Endodermal cell (in vitro differentiated cells): ENCODE measurements at regions not wholly inside any gene's neighbourhood (a gene's known extent, or its start where the extent isn't known, plus 50 kb on each side); places are given as distances from the start of the nearest gene placed in this dataset.

Source experiments
- DNase-seq: peaks from one replicate; pipeline ENCODE4 v3.0.0-alpha.2; 2017
- H3K27ac ChIP-seq: 2 replicates; pipeline ENCODE4 v1.5.1; 2013; ENCODE audit warnings: mild to moderate bottlenecking, low read depth, low read length, moderate library complexity
- H3K27me3 ChIP-seq: 2 replicates; pipeline ENCODE4 v1.6.1; 2013; ENCODE audit warnings: mild to moderate bottlenecking, low read length, moderate library complexity; ENCODE audit not compliant: insufficient read depth, control insufficient read depth, poor library complexity, severe bottlenecking
- H3K36me3 ChIP-seq: 2 replicates; pipeline ENCODE4 v1.7.0; 2013; ENCODE audit warnings: mild to moderate bottlenecking, low read length, moderate library complexity; ENCODE audit not compliant: control insufficient read depth, insufficient read depth
- H3K4me1 ChIP-seq: one replicate; pipeline ENCODE4 v1.7.0; 2013; ENCODE audit warnings: low read length; ENCODE audit not compliant: control insufficient read depth, insufficient read depth
- H3K4me3 ChIP-seq: 2 replicates; pipeline ENCODE4 v1.5.1; 2013; ENCODE audit warnings: mild to moderate bottlenecking, low read length, moderate library complexity
- H3K9ac ChIP-seq: 2 replicates; pipeline ENCODE4 v1.6.1; 2013; ENCODE audit warnings: mild to moderate bottlenecking, low read length, moderate library complexity; ENCODE audit not compliant: poor library complexity, severe bottlenecking; ENCODE audit errors: extremely low read depth
- H3K9me3 ChIP-seq: 2 replicates; pipeline ENCODE4 v1.6.1; 2013; ENCODE audit warnings: mild to moderate bottlenecking, low read length, moderate library complexity; ENCODE audit not compliant: control insufficient read depth
- H3K27ac Mint-ChIP-seq: 2 replicates; pipeline ENCODE4 v1.8.0; 2020; ENCODE audit warnings: mixed read lengths
- H3K27me3 Mint-ChIP-seq: 2 replicates; pipeline ENCODE4 v1.8.0; 2021; ENCODE audit warnings: mild to moderate bottlenecking, mixed read lengths; ENCODE audit not compliant: insufficient read depth
- H3K36me3 Mint-ChIP-seq: 2 replicates; pipeline ENCODE4 v1.8.0; 2020; ENCODE audit warnings: low read depth, mixed read lengths
- H3K4me1 Mint-ChIP-seq: 2 replicates; pipeline ENCODE4 v1.8.0; 2020; ENCODE audit warnings: mixed read lengths
- H3K4me3 Mint-ChIP-seq: 2 replicates; pipeline ENCODE4 v1.8.0; 2020; ENCODE audit warnings: mild to moderate bottlenecking, moderate library complexity, mixed read lengths
- H3K9me3 Mint-ChIP-seq: 2 replicates; pipeline ENCODE4 v1.8.0; 2020; ENCODE audit warnings: mild to moderate bottlenecking, mixed read lengths
- CTCF ChIP-seq: fragments of 200-600 bp; sonication (generic); conservative IDR thresholded peaks from 2 replicates; pipeline ENCODE4 v1.5.0; 2021; ENCODE audit warnings: antibody characterized with exemption, mild to moderate bottlenecking
- WGBS, 2 experiments: methylation state at CpG; one replicate each; pipeline versions ENCODE4 v1.1.5 to v1.1.7; 2013; ENCODE audit warnings: missing lambda C conversion rate in 2 of 2, mixed read lengths in 1 of 2; ENCODE audit not compliant: insufficient coverage in 1 of 2, insufficient read length in 1 of 2; 5-methylcytosine and 5-hydroxymethylcytosine counted together

GRCh38 chr7:156524818-156525597, 115.6 kb upstream of the RNF32 start:
- Histone ChIP-seq H3K9me3 (no peaks in the 10 kb centered on the region), H3K4me1 (no peaks in the 10 kb centered on the region), H3K27ac (no peak overlapping the region), H3K36me3 (no peaks in the 10 kb centered on the region), H3K9ac (no peak overlapping the region), H3K27me3 (no peaks in the 10 kb centered on the region), H3K4me3 (no peak overlapping the region)
- H3K27ac Mint-ChIP-seq: no peak overlapping the region
- no peak overlapping the region for H3K4me3 Mint-ChIP-seq
- no peaks in the 10 kb centered on the region for H3K9me3 Mint-ChIP-seq
- WGBS, 2 experiments: 89 to 94% methylated on average over 8 to 11 of the region's 11 CpGs
- H3K27me3 Mint-ChIP-seq: peaks cover 4% of the 10 kb centered on the region
- H3K4me1 Mint-ChIP-seq: peaks cover 3% of the 10 kb centered on the region
- no peaks in the 10 kb centered on the region for H3K36me3 Mint-ChIP-seq
- DNase-seq: no peak
- no peak for TF ChIP-seq CTCF

- no peaks in the 10 kb centered on the region for H3K36me3 Mint-ChIP-seq
- no peak for DNase-seq
- peaks cover 4% of the 10 kb centered on the region for H3K27me3 Mint-ChIP-seq
- Histone ChIP-seq H3K9ac (no peak overlapping the region), H3K36me3 (no peaks in the 10 kb centered on the region), H3K4me3 (no peak overlapping the region), H3K27me3 (no peaks in the 10 kb centered on the region), H3K4me1 (no peaks in the 10 kb centered on the region), H3K27ac (no peak overlapping the region), H3K9me3 (no peaks in the 10 kb centered on the region)
- no peak for TF ChIP-seq CTCF
- no peaks in the 10 kb centered on the region for H3K9me3 Mint-ChIP-seq
- no peak overlapping the region for H3K27ac Mint-ChIP-seq
- H3K4me1 Mint-ChIP-seq: peaks cover 3% of the 10 kb centered on the region
- 85 to 92% methylated on average over 23 to 24 of the region's 24 CpGs for WGBS, 2 experiments
- no peak overlapping the region for H3K4me3 Mint-ChIP-seq
Observed at GRCh38 chr7:156523447-156524048, 117.0 kb upstream of the RNF32 start.

- no peak overlapping the region for H3K27ac Mint-ChIP-seq
- H3K27me3 Mint-ChIP-seq: peaks cover 4% of the 10 kb centered on the region
- H3K9me3 Mint-ChIP-seq: no peaks in the 10 kb centered on the region
- no peak overlapping the region for H3K4me3 Mint-ChIP-seq
- Histone ChIP-seq H3K27me3 (no peaks in the 10 kb centered on the region), H3K4me3 (no peak overlapping the region), H3K36me3 (no peaks in the 10 kb centered on the region), H3K4me1 (no peaks in the 10 kb centered on the region), H3K9ac (no peak overlapping the region), H3K9me3 (no peaks in the 10 kb centered on the region), H3K27ac (no peak overlapping the region)
- TF ChIP-seq CTCF: no peak
- 94 to 96% methylated on average over 13 to 17 of the region's 17 CpGs for WGBS, 2 experiments
- H3K36me3 Mint-ChIP-seq: no peaks in the 10 kb centered on the region
- H3K4me1 Mint-ChIP-seq: peaks cover 3% of the 10 kb centered on the region
- no peak for DNase-seq
Observed at GRCh38 chr7:156522801-156523200, 117.8 kb upstream of the RNF32 start.
